ENCODE measurements at regions not wholly inside any gene's neighbourhood (a gene's known extent, or its start where the extent isn't known, plus 50 kb on each side); places are given as distances from the start of the nearest gene placed in this dataset.

- in situ Hi-C loops (cut with MboI; ENCODE audit: low sequenced_read_pairs in 4 of 4) = no loop called here
- Histone ChIP-seq H3K27ac (no peak overlapping the region), H3K36me3 (no peaks in the 10 kb centered on the region), H3K4me1 (no peaks in the 10 kb centered on the region), H3K27me3 (peaks cover 0 to 4% (median 0%) of the 10 kb centered on the region in 3 donors), H3K4me3 (no peak overlapping the region), H3K9me3 (no peaks in the 10 kb centered on the region)
- no peak for ATAC-seq
- intact Hi-C loops (cut with DNase I; ENCODE audit: low total_unique reads) = no loop called here
- no peak for TF ChIP-seq POLR2A (IDR thresholded peaks at IDR 0.05)
- TF ChIP-seq CTCF (IDR thresholded peaks at IDR 0.05 in 4 of 5, conservative IDR thresholded peaks at IDR 0.05 in 1 of 5) = no peak
- DNase-seq = no peak
Measured at GRCh38 chrX:8851231-8851886, 50.2 kb upstream of the FAM9A start.

All from gastrocnemius medialis (tissue), 4 donors.